ENCODE measurements at regions not wholly inside any gene's neighbourhood (a gene's known extent, or its start where the extent isn't known, plus 50 kb on each side); places are given as distances from the start of the nearest gene placed in this dataset.

DNA sequence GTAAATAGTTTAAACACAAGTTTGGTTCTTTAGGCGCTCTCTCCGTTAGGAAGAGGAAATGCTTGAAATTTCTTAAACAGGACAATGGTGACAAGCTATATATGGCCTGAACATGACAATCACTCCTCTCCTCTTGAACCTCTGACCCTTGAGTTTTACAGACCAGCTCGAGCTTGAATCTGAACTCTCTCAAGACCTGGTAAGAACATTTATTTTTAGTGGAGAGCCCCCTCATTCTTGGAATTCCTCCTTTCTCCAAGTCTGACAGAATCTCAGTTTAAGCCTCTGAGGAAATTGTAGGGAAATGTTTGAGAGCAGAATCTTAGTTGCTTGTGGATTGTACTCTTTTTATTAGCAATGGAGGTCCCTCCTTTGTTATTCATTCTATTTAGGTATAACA, 1293.6 kb upstream of the ZEB2 start:
- H3K9me3 ChIP-seq (ENCODE audit: control insufficient read depth, low read length), result no peaks in the 10 kb centered on the region
- ATAC-seq (ENCODE audit: low FRiP score), result no peak
- no peak for DNase-seq
- no peak overlapping the region for H3K4me3 ChIP-seq (ENCODE audit: low read length in 2 of 2)
- H3K36me3 ChIP-seq (ENCODE audit: control insufficient read depth in 1 of 2, insufficient read depth in 2 of 2, low read length in 1 of 2), result no peaks in the 10 kb centered on the region
- H3K4me1 ChIP-seq (ENCODE audit: control insufficient read depth in 1 of 2, insufficient read depth in 2 of 2, low read length in 2 of 2), result peaks cover 0 to 6% of the 10 kb centered on the region in 2 donors
- H3K27ac ChIP-seq (ENCODE audit: low read depth in 1 of 2, low read length in 2 of 2), result no peak overlapping the region
- H3K27me3 ChIP-seq (ENCODE audit: control insufficient read depth in 1 of 2, insufficient read depth in 2 of 2, low read length in 1 of 2), result no peaks in the 10 kb centered on the region
- intact Hi-C loops (cut with DNase I), result no loop called here
- WGBS, 2 donors, result 5 to 15% methylated on average over 3 of the region's 3 CpGs

DNA sequence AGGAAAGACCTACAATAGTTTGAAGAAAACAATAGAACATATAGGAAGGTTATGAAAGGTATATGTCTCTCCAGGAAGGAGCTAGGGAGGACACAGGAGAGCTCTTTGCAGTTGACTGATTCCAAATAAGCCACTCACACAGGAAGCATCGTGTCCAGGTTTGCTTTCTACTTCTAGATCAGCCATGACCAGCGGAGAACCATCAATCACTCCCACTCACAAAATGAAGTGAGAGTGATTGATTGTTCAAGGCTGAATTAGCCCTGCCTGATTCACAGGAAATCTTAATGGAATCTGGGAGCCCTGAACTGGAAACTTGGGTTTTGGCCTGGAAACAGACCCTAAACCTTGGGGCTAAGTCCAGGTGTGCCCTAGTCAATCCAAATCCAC, 1292.2 kb upstream of the ZEB2 start:
- no peak for ATAC-seq (ENCODE audit: low FRiP score)
- H3K4me1 ChIP-seq (ENCODE audit: control insufficient read depth in 1 of 2, insufficient read depth in 2 of 2, low read length in 2 of 2), result peaks cover 0 to 6% of the 10 kb centered on the region in 2 donors
- H3K27ac ChIP-seq (ENCODE audit: low read depth in 1 of 2, low read length in 2 of 2), result no peak overlapping the region
- no peaks in the 10 kb centered on the region for H3K36me3 ChIP-seq (ENCODE audit: control insufficient read depth in 1 of 2, insufficient read depth in 2 of 2, low read length in 1 of 2)
- no peak for DNase-seq
- no peak overlapping the region for H3K4me3 ChIP-seq (ENCODE audit: low read length in 2 of 2)
- no peaks in the 10 kb centered on the region for H3K27me3 ChIP-seq (ENCODE audit: control insufficient read depth in 1 of 2, insufficient read depth in 2 of 2, low read length in 1 of 2)
- WGBS, 2 donors, result 49 to 70% methylated on average over 2 of the region's 2 CpGs
- intact Hi-C loops (cut with DNase I), result no loop called here
- H3K9me3 ChIP-seq (ENCODE audit: control insufficient read depth, low read length), result peaks cover 2% of the 10 kb centered on the region

DNA sequence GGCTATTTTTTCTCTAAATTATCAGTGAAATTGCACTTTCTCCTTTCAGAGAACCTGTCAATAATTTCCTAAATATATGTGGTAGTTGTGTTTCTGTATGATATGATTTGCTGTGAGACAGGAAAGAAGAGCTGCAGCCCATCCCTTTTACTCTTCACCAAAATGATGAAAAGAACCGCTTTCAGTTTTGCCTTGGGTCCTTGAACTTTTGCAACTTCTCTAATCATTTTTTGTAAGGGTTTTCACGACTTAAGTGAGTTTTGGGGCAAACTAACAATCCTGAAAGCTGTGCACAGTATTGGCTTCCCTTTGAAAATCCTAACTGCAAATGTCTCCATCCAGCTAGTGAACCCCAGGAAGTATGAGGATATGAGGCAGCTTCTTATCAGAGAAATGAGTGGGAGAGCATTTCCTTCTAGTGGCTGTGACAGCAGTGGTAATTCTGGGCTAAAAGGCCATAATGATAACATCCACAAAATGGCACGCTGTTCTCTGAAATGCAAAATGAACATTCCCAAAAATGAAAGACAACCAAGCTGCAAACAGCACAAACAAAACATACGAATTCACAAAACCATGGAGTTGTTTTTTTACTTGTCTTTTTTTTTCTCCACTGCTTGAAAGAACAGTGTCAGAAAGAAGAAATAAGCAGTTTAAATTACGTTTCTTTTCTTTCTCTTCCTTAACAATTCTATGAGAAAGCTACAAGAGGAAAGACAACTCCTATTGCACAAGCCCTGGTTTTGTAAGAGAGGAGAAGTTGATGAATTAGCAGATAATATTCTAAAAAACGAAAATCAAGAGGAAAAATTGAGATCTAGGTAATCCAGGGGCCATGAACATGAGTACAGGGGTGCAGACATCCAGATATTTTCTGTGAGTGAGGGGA, 1291.6 kb upstream of the ZEB2 start:
- no peak overlapping the region for H3K27ac ChIP-seq (ENCODE audit: low read depth in 1 of 2, low read length in 2 of 2)
- intact Hi-C loops (cut with DNase I), result no loop called here
- no peak overlapping the region for H3K4me3 ChIP-seq (ENCODE audit: low read length in 2 of 2)
- 29 to 40% methylated on average over 6 of the region's 6 CpGs for WGBS, 2 donors
- no peaks in the 10 kb centered on the region for H3K27me3 ChIP-seq (ENCODE audit: control insufficient read depth in 1 of 2, insufficient read depth in 2 of 2, low read length in 1 of 2)
- DNase-seq (no peak), ATAC-seq (ENCODE audit: low FRiP score) (no peak)
- H3K36me3 ChIP-seq (ENCODE audit: control insufficient read depth in 1 of 2, insufficient read depth in 2 of 2, low read length in 1 of 2), result no peaks in the 10 kb centered on the region
- peaks cover 0 to 6% of the 10 kb centered on the region in 2 donors for H3K4me1 ChIP-seq (ENCODE audit: control insufficient read depth in 1 of 2, insufficient read depth in 2 of 2, low read length in 2 of 2)
- H3K9me3 ChIP-seq (ENCODE audit: control insufficient read depth, low read length), result peaks cover 2% of the 10 kb centered on the region

DNA sequence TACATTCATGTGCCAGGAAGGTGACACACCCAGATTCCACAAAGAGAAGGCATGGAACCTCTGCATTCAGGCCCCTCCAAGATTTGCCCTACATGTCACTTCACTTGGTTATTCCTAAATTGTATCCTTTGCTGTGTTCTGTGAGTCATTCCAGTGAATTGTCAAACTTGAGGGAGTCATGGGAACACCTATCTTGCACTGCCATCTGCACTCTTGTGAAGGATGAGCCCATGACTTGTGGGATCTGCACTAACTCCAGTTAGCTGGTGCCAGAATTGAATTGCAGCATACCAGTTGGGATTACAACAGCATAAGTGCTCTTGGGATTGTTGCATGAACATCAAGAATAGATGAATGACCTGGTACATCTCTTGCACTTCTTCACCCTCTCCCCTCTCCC, 1288.0 kb upstream of the ZEB2 start:
- no peak for DNase-seq
- Histone ChIP-seq H3K4me1 (ENCODE audit: control insufficient read depth in 1 of 2, insufficient read depth in 2 of 2, low read length in 2 of 2) (peaks cover 0 to 3% of the 10 kb centered on the region in 2 donors), H3K4me3 (ENCODE audit: low read length in 2 of 2) (no peak overlapping the region), H3K36me3 (ENCODE audit: control insufficient read depth in 1 of 2, insufficient read depth in 2 of 2, low read length in 1 of 2) (no peaks in the 10 kb centered on the region), H3K27me3 (ENCODE audit: control insufficient read depth in 1 of 2, insufficient read depth in 2 of 2, low read length in 1 of 2) (no peaks in the 10 kb centered on the region), H3K9me3 (ENCODE audit: control insufficient read depth, low read length) (peaks cover 2% of the 10 kb centered on the region), H3K27ac (ENCODE audit: low read depth in 1 of 2, low read length in 2 of 2) (no peak overlapping the region)
- intact Hi-C loops (cut with DNase I), result no loop called here
- no peak for ATAC-seq (ENCODE audit: low FRiP score)

DNA sequence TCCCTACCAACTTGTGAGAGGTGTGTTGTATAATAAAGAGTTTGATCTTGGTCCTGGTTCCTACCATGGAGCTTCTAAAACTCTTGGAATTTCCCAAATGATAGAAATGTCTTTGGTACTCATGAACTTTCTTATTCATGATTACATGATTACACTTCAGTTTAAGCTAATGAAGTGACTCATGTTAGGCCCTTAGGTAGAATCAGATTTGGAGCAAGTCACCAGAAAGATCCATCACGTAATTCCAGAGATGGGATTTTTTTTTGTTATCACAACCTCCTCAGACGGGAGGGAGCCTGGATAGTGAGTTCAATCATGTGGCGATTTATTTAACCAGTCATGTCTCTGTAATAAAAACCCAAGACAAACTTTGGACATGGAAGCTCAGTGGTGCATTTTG, 1287.6 kb upstream of the ZEB2 start:
- intact Hi-C loops (cut with DNase I), result no loop called here
- H3K4me3 ChIP-seq (ENCODE audit: low read length in 2 of 2), result no peak overlapping the region
- no peaks in the 10 kb centered on the region for H3K27me3 ChIP-seq (ENCODE audit: control insufficient read depth in 1 of 2, insufficient read depth in 2 of 2, low read length in 1 of 2)
- peaks cover 0 to 3% of the 10 kb centered on the region in 2 donors for H3K4me1 ChIP-seq (ENCODE audit: control insufficient read depth in 1 of 2, insufficient read depth in 2 of 2, low read length in 2 of 2)
- H3K9me3 ChIP-seq (ENCODE audit: control insufficient read depth, low read length), result peaks cover 2% of the 10 kb centered on the region
- H3K36me3 ChIP-seq (ENCODE audit: control insufficient read depth in 1 of 2, insufficient read depth in 2 of 2, low read length in 1 of 2), result no peaks in the 10 kb centered on the region
- DNase-seq (no peak), ATAC-seq (ENCODE audit: low FRiP score) (no peak)
- H3K27ac ChIP-seq (ENCODE audit: low read depth in 1 of 2, low read length in 2 of 2), result no peak overlapping the region
- 92 to 95% methylated on average over 3 of the region's 3 CpGs for WGBS, 2 donors

DNA sequence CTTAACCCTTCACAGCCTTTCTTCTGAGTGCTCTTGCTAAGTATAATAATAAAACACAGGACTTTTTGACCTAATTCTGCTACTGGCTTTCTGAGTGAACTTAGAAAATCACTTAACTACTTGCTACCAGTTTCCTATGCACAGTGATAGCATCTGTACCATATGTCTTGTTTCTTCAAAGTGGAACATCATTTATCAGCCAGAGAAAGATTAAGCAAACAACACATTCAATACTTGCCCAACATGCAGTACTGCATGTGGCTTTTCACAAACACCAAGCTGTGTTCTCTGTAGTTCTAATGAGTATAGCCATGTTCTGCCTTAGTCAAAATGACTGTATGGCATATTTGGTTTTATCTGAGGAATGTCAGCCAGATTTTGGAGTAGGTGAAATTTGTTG, 1286.6 kb upstream of the ZEB2 start:
- intact Hi-C loops (cut with DNase I), result no loop called here
- Histone ChIP-seq H3K9me3 (ENCODE audit: control insufficient read depth, low read length) (peaks cover 2% of the 10 kb centered on the region), H3K27ac (ENCODE audit: low read depth in 1 of 2, low read length in 2 of 2) (no peak overlapping the region), H3K4me3 (ENCODE audit: low read length in 2 of 2) (no peak overlapping the region), H3K4me1 (ENCODE audit: control insufficient read depth in 1 of 2, insufficient read depth in 2 of 2, low read length in 2 of 2) (peaks cover 0 to 2% of the 10 kb centered on the region in 2 donors), H3K27me3 (ENCODE audit: control insufficient read depth in 1 of 2, insufficient read depth in 2 of 2, low read length in 1 of 2) (no peaks in the 10 kb centered on the region), H3K36me3 (ENCODE audit: control insufficient read depth in 1 of 2, insufficient read depth in 2 of 2, low read length in 1 of 2) (no peaks in the 10 kb centered on the region)
- ATAC-seq (ENCODE audit: low FRiP score) (no peak), DNase-seq (no peak)

DNA sequence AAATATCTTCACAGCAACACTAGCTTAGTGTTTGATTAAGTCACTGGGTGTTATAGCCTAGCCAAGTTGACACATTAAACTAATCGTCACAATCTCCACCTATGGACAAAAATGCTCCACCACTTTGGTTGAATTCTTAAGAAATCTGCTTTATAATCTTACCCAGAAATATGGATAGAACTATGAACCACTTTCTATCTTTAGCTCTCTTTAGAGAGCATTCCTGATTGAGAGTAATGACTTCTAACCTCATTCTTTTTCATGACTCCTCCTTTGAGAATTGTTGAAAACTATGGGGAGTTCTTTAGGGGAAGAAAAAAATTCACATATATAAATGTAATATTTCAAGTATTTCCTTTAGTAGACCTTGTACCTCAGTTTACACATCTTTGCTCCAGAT, 1282.2 kb upstream of the ZEB2 start:
- no peak overlapping the region for H3K4me3 ChIP-seq (ENCODE audit: low read length in 2 of 2)
- no peak overlapping the region for H3K27ac ChIP-seq (ENCODE audit: low read depth in 1 of 2, low read length in 2 of 2)
- intact Hi-C loops (cut with DNase I), result no loop called here
- DNase-seq (no peak), ATAC-seq (ENCODE audit: low FRiP score) (no peak)
- no peaks in the 10 kb centered on the region for H3K4me1 ChIP-seq (ENCODE audit: control insufficient read depth in 1 of 2, insufficient read depth in 2 of 2, low read length in 2 of 2)
- 55 to 72% methylated on average over 1 of the region's 1 CpG for WGBS, 2 donors
- no peaks in the 10 kb centered on the region for H3K36me3 ChIP-seq (ENCODE audit: control insufficient read depth in 1 of 2, insufficient read depth in 2 of 2, low read length in 1 of 2)
- no peaks in the 10 kb centered on the region for H3K9me3 ChIP-seq (ENCODE audit: control insufficient read depth, low read length)
- H3K27me3 ChIP-seq (ENCODE audit: control insufficient read depth in 1 of 2, insufficient read depth in 2 of 2, low read length in 1 of 2), result no peaks in the 10 kb centered on the region

DNA sequence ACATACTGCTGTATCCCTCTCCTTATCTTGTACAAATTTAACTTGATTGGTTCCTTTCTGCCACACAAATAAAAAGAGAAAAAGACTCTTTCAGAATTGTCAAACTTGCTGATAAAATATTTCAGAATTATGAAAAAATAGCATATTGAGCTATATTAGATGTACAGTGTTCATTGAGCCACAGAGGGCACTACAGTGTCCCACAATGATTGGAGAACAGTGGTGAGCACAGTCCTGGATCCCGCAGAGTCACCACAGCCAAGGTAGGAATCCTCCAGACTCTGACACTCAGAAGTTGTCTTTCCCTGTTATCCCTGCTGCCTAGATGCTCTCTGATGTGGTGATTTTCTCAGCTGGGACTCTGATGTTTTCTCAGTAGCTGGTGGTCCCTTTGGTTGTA, 1281.3 kb upstream of the ZEB2 start:
- intact Hi-C loops (cut with DNase I), result no loop called here

More for the DNA sequence above, 1281.3 kb upstream of the ZEB2 start:
- ATAC-seq (ENCODE audit: low FRiP score) (no peak), DNase-seq (no peak)
- no peaks in the 10 kb centered on the region for H3K9me3 ChIP-seq (ENCODE audit: control insufficient read depth, low read length)
- 100% methylated on average over 1 of the region's 1 CpG for WGBS, 2 donors
- H3K4me3 ChIP-seq (ENCODE audit: low read length in 2 of 2), result no peak overlapping the region
- H3K4me1 ChIP-seq (ENCODE audit: control insufficient read depth in 1 of 2, insufficient read depth in 2 of 2, low read length in 2 of 2), result no peaks in the 10 kb centered on the region
- H3K36me3 ChIP-seq (ENCODE audit: control insufficient read depth in 1 of 2, insufficient read depth in 2 of 2, low read length in 1 of 2), result no peaks in the 10 kb centered on the region
- H3K27ac ChIP-seq (ENCODE audit: low read depth in 1 of 2, low read length in 2 of 2), result no peak overlapping the region
- H3K27me3 ChIP-seq (ENCODE audit: control insufficient read depth in 1 of 2, insufficient read depth in 2 of 2, low read length in 1 of 2), result no peaks in the 10 kb centered on the region
